ENCODE measurements at regions not wholly inside any gene's neighbourhood (a gene's known extent, or its start where the extent isn't known, plus 50 kb on each side); places are given as distances from the start of the nearest gene placed in this dataset.

GRCh38 chr2:129765678-129766351 is 213.7 kb upstream of the RAB6C start:
- Histone ChIP-seq H3K9me3 (ENCODE audit: control insufficient read depth in 4 of 4, low read length in 3 of 4) (no peaks in the 10 kb centered on the region), H3K27ac (ENCODE audit: low read depth in 1 of 2, low read length in 2 of 2) (no peak overlapping the region), H3K9ac (ENCODE audit: low read depth in 1 of 2, low read length in 2 of 2) (no peak overlapping the region), H3K36me3 (ENCODE audit: control insufficient read depth in 4 of 4, insufficient read depth in 3 of 4, low read depth in 1 of 4, low read length in 3 of 4) (no peaks in the 10 kb centered on the region), H3K4me3 (ENCODE audit: low read depth in 1 of 3, low read length in 3 of 3) (no peak overlapping the region), H3K4me1 (ENCODE audit: control insufficient read depth in 4 of 4, insufficient read depth in 4 of 4, low read length in 3 of 4) (no peaks in the 10 kb centered on the region), H3K27me3 (ENCODE audit: control insufficient read depth in 4 of 4, insufficient read depth in 4 of 4, low read length in 3 of 4) (no peaks in the 10 kb centered on the region)
- TF ChIP-seq TAF1 (conservative IDR thresholded peaks at IDR 0.05) (no peak), RAD21 (IDR thresholded peaks at IDR 0.05) (no peak), GABPA (IDR thresholded peaks at IDR 0.05 in 1 of 2, conservative IDR thresholded peaks at IDR 0.05 in 1 of 2) (no peak), FOXA1 (IDR thresholded peaks at IDR 0.05) (no peak), RXRA (IDR thresholded peaks at IDR 0.05) (no peak), JUND (IDR thresholded peaks at IDR 0.05) (no peak), NR2F2 (IDR thresholded peaks at IDR 0.05) (no peak), CTCF (IDR thresholded peaks at IDR 0.05; ENCODE audit: low read depth, low read length, missing input control) (no peak), SP1 (IDR thresholded peaks at IDR 0.05) (no peak), ATF3 (IDR thresholded peaks at IDR 0.05) (no peak), HNF4G (IDR thresholded peaks at IDR 0.05) (no peak)
- TF ChIP-seq, protein P1, sequence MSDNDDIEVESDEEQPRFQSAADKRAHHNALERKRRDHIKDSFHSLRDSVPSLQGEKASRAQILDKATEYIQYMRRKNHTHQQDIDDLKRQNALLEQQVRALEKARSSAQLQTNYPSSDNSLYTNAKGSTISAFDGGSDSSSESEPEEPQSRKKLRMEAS (IDR thresholded peaks at IDR 0.05), result no peak
- TF ChIP-seq, protein P2, sequence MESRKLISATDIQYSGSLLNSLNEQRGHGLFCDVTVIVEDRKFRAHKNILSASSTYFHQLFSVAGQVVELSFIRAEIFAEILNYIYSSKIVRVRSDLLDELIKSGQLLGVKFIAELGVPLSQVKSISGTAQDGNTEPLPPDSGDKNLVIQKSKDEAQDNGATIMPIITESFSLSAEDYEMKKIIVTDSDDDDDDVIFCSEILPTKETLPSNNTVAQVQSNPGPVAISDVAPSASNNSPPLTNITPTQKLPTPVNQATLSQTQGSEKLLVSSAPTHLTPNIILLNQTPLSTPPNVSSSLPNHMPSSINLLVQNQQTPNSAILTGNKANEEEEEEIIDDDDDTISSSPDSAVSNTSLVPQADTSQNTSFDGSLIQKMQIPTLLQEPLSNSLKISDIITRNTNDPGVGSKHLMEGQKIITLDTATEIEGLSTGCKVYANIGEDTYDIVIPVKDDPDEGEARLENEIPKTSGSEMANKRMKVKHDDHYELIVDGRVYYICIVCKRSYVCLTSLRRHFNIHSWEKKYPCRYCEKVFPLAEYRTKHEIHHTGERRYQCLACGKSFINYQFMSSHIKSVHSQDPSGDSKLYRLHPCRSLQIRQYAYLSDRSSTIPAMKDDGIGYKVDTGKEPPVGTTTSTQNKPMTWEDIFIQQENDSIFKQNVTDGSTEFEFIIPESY (IDR thresholded peaks at IDR 0.05), result no peak
- 55% methylated on average over 16 of the region's 16 CpGs for WGBS
- peak; percentile 19 for DNase-seq (ENCODE audit: low spot score)

GRCh38 chr2:129766374-129766993 is 213.0 kb upstream of the RAB6C start:
- no peak overlapping the region for H3K27ac ChIP-seq (ENCODE audit: low read depth in 1 of 2, low read length in 2 of 2)
- no peaks in the 10 kb centered on the region for H3K9me3 ChIP-seq (ENCODE audit: control insufficient read depth in 4 of 4, low read length in 3 of 4)
- no peaks in the 10 kb centered on the region for H3K4me1 ChIP-seq (ENCODE audit: control insufficient read depth in 4 of 4, insufficient read depth in 4 of 4, low read length in 3 of 4)
- H3K4me3 ChIP-seq (ENCODE audit: low read depth in 1 of 3, low read length in 3 of 3), result no peak overlapping the region
- H3K9ac ChIP-seq (ENCODE audit: low read depth in 1 of 2, low read length in 2 of 2), result no peak overlapping the region
- DNase-seq (ENCODE audit: low spot score), result peak; percentile 13
- TF ChIP-seq JUND (IDR thresholded peaks at IDR 0.05) (no peak), HNF4G (IDR thresholded peaks at IDR 0.05) (no peak), SP1 (IDR thresholded peaks at IDR 0.05) (no peak), FOXA2 (IDR thresholded peaks at IDR 0.05) (no peak), NR2F2 (IDR thresholded peaks at IDR 0.05) (no peak), GABPA (IDR thresholded peaks at IDR 0.05 in 1 of 2, conservative IDR thresholded peaks at IDR 0.05 in 1 of 2) (no peak), CTCF (IDR thresholded peaks at IDR 0.05; ENCODE audit: low read depth, low read length, missing input control) (no peak), FOXA1 (IDR thresholded peaks at IDR 0.05) (no peak)
- TF ChIP-seq, protein P1 (IDR thresholded peaks at IDR 0.05), result no peak
- 79% methylated on average over 16 of the region's 16 CpGs for WGBS
- H3K27me3 ChIP-seq (ENCODE audit: control insufficient read depth in 4 of 4, insufficient read depth in 4 of 4, low read length in 3 of 4), result no peaks in the 10 kb centered on the region
- no peaks in the 10 kb centered on the region for H3K36me3 ChIP-seq (ENCODE audit: control insufficient read depth in 4 of 4, insufficient read depth in 3 of 4, low read depth in 1 of 4, low read length in 3 of 4)

Data from liver (tissue), 8 donors.